ENCODE measurements at regions not wholly inside any gene's neighbourhood (a gene's known extent, or its start where the extent isn't known, plus 50 kb on each side); places are given as distances from the start of the nearest gene placed in this dataset.

GRCh38 chr2:181317511-181317910 is 139.7 kb upstream of the ITGA4 start:
- Histone ChIP-seq H3K4me3 (ENCODE audit: low read depth, low read length) (no peak overlapping the region), H4K91ac (ENCODE audit: low read depth, low read length) (no peak overlapping the region), H2AFZ (ENCODE audit: insufficient read depth, low read length, poor library complexity) (no peak overlapping the region), H2BK12ac (ENCODE audit: low read length) (no peak overlapping the region), H3K4ac (ENCODE audit: low read depth, low read length) (no peak overlapping the region), H3K9ac (ENCODE audit: low read length) (no peak overlapping the region), H4K8ac (ENCODE audit: low read depth, low read length) (no peak overlapping the region), H3K27me3 (ENCODE audit: insufficient read depth, low read length) (no peaks in the 10 kb centered on the region), H3K4me2 (ENCODE audit: low read length) (no peak overlapping the region), H3K27ac (ENCODE audit: low read depth, low read length) (no peak overlapping the region), H3K36me3 (ENCODE audit: control insufficient read depth in 1 of 2, insufficient read depth in 2 of 2, low read length in 2 of 2) (no peaks in the 10 kb centered on the region), H2BK5ac (ENCODE audit: low read depth, low read length, poor library complexity) (no peak overlapping the region), H3K9me3 (ENCODE audit: insufficient read depth, low read depth, low read length) (no peaks in the 10 kb centered on the region), H3K14ac (ENCODE audit: low read length) (no peak overlapping the region), H2AK5ac (ENCODE audit: low read length) (no peak overlapping the region), H3K23ac (ENCODE audit: low read length) (no peak overlapping the region), H3K79me1 (ENCODE audit: low read length) (no peaks in the 10 kb centered on the region), H3K79me2 (ENCODE audit: control insufficient read depth, insufficient read depth, low read length, poor library complexity) (no peaks in the 10 kb centered on the region), H3K18ac (ENCODE audit: low read length) (no peak overlapping the region), H2BK120ac (ENCODE audit: insufficient read depth, low read length, poor library complexity) (no peak overlapping the region), H3K4me1 (ENCODE audit: control insufficient read depth in 1 of 2, insufficient read depth in 2 of 2, low read length in 2 of 2) (no peaks in the 10 kb centered on the region), H4K12ac (ENCODE audit: low read depth, low read length) (no peak overlapping the region)
- no CpG with 5 or more reads among the region's 3 CpGs for WGBS (ENCODE audit: extremely low coverage, insufficient coverage, insufficient read length)
- no peak for DNase-seq

- no peaks in the 10 kb centered on the region for H3K4me1 ChIP-seq (ENCODE audit: control insufficient read depth in 1 of 2, insufficient read depth in 2 of 2, low read length in 2 of 2)
- H3K23ac ChIP-seq (ENCODE audit: low read length), result no peak overlapping the region
- no peak overlapping the region for H2AFZ ChIP-seq (ENCODE audit: insufficient read depth, low read length, poor library complexity)
- no peak overlapping the region for H4K91ac ChIP-seq (ENCODE audit: low read depth, low read length)
- H3K27ac ChIP-seq (ENCODE audit: low read depth, low read length), result no peak overlapping the region
- H3K79me1 ChIP-seq (ENCODE audit: low read length), result no peaks in the 10 kb centered on the region
- DNase-seq, result peak in 1 of 2 donors; percentile 16
- H3K18ac ChIP-seq (ENCODE audit: low read length), result no peak overlapping the region
- H3K4me2 ChIP-seq (ENCODE audit: low read length), result no peak overlapping the region
- H3K4me3 ChIP-seq (ENCODE audit: low read depth, low read length), result no peak overlapping the region
- no peak overlapping the region for H4K12ac ChIP-seq (ENCODE audit: low read depth, low read length)
- H2BK120ac ChIP-seq (ENCODE audit: insufficient read depth, low read length, poor library complexity), result no peak overlapping the region
- H3K9ac ChIP-seq (ENCODE audit: low read length), result no peak overlapping the region
- no peak overlapping the region for H4K8ac ChIP-seq (ENCODE audit: low read depth, low read length)
- H3K79me2 ChIP-seq (ENCODE audit: control insufficient read depth, insufficient read depth, low read length, poor library complexity), result no peaks in the 10 kb centered on the region
- no peak overlapping the region for H3K14ac ChIP-seq (ENCODE audit: low read length)
- H2BK12ac ChIP-seq (ENCODE audit: low read length), result no peak overlapping the region
- H2AK5ac ChIP-seq (ENCODE audit: low read length), result no peak overlapping the region
- H2BK5ac ChIP-seq (ENCODE audit: low read depth, low read length, poor library complexity), result no peak overlapping the region
- H3K9me3 ChIP-seq (ENCODE audit: insufficient read depth, low read depth, low read length), result no peaks in the 10 kb centered on the region
- no peaks in the 10 kb centered on the region for H3K36me3 ChIP-seq (ENCODE audit: control insufficient read depth in 1 of 2, insufficient read depth in 2 of 2, low read length in 2 of 2)
- no peak overlapping the region for H3K4ac ChIP-seq (ENCODE audit: low read depth, low read length)
- no CpG with 5 or more reads among the region's 3 CpGs for WGBS (ENCODE audit: extremely low coverage, insufficient coverage, insufficient read length)
- H3K27me3 ChIP-seq (ENCODE audit: insufficient read depth, low read length), result no peaks in the 10 kb centered on the region
Observed at GRCh38 chr2:181318504-181319280, 138.5 kb upstream of the ITGA4 start.

GRCh38 chr2:181319286-181319685 is 137.9 kb upstream of the ITGA4 start:
- Histone ChIP-seq H3K27ac (ENCODE audit: low read depth, low read length) (no peak overlapping the region), H2BK120ac (ENCODE audit: insufficient read depth, low read length, poor library complexity) (no peak overlapping the region), H3K36me3 (ENCODE audit: control insufficient read depth in 1 of 2, insufficient read depth in 2 of 2, low read length in 2 of 2) (no peaks in the 10 kb centered on the region), H3K9me3 (ENCODE audit: insufficient read depth, low read depth, low read length) (no peaks in the 10 kb centered on the region), H3K4me2 (ENCODE audit: low read length) (no peak overlapping the region), H3K79me1 (ENCODE audit: low read length) (no peaks in the 10 kb centered on the region), H3K4me3 (ENCODE audit: low read depth, low read length) (no peak overlapping the region), H2BK5ac (ENCODE audit: low read depth, low read length, poor library complexity) (no peak overlapping the region), H2AFZ (ENCODE audit: insufficient read depth, low read length, poor library complexity) (no peak overlapping the region), H2AK5ac (ENCODE audit: low read length) (no peak overlapping the region), H4K8ac (ENCODE audit: low read depth, low read length) (no peak overlapping the region), H4K91ac (ENCODE audit: low read depth, low read length) (no peak overlapping the region), H3K23ac (ENCODE audit: low read length) (no peak overlapping the region), H3K4me1 (ENCODE audit: control insufficient read depth in 1 of 2, insufficient read depth in 2 of 2, low read length in 2 of 2) (no peaks in the 10 kb centered on the region), H3K9ac (ENCODE audit: low read length) (no peak overlapping the region), H3K27me3 (ENCODE audit: insufficient read depth, low read length) (no peaks in the 10 kb centered on the region), H3K79me2 (ENCODE audit: control insufficient read depth, insufficient read depth, low read length, poor library complexity) (no peaks in the 10 kb centered on the region), H3K4ac (ENCODE audit: low read depth, low read length) (no peak overlapping the region), H4K12ac (ENCODE audit: low read depth, low read length) (no peak overlapping the region), H3K18ac (ENCODE audit: low read length) (no peak overlapping the region), H2BK12ac (ENCODE audit: low read length) (no peak overlapping the region), H3K14ac (ENCODE audit: low read length) (no peak overlapping the region)
- DNase-seq, result no peak

- WGBS (ENCODE audit: extremely low coverage, insufficient coverage, insufficient read length), result 100% methylated on average over 1 of the region's 2 CpGs
- DNase-seq, result no peak
- Histone ChIP-seq H3K23ac (ENCODE audit: low read length) (no peak overlapping the region), H4K12ac (ENCODE audit: low read depth, low read length) (no peak overlapping the region), H3K27ac (ENCODE audit: low read depth, low read length) (no peak overlapping the region), H2AK5ac (ENCODE audit: low read length) (no peak overlapping the region), H3K79me1 (ENCODE audit: low read length) (no peaks in the 10 kb centered on the region), H3K79me2 (ENCODE audit: control insufficient read depth, insufficient read depth, low read length, poor library complexity) (no peaks in the 10 kb centered on the region), H2BK12ac (ENCODE audit: low read length) (no peak overlapping the region), H2BK120ac (ENCODE audit: insufficient read depth, low read length, poor library complexity) (no peak overlapping the region), H3K4me3 (ENCODE audit: low read depth, low read length) (no peak overlapping the region), H3K9me3 (ENCODE audit: insufficient read depth, low read depth, low read length) (no peaks in the 10 kb centered on the region), H3K4ac (ENCODE audit: low read depth, low read length) (no peak overlapping the region), H3K9ac (ENCODE audit: low read length) (no peak overlapping the region), H2AFZ (ENCODE audit: insufficient read depth, low read length, poor library complexity) (no peak overlapping the region), H4K91ac (ENCODE audit: low read depth, low read length) (no peak overlapping the region), H3K18ac (ENCODE audit: low read length) (no peak overlapping the region), H3K14ac (ENCODE audit: low read length) (no peak overlapping the region), H3K27me3 (ENCODE audit: insufficient read depth, low read length) (no peaks in the 10 kb centered on the region), H3K4me1 (ENCODE audit: control insufficient read depth in 1 of 2, insufficient read depth in 2 of 2, low read length in 2 of 2) (no peaks in the 10 kb centered on the region), H3K36me3 (ENCODE audit: control insufficient read depth in 1 of 2, insufficient read depth in 2 of 2, low read length in 2 of 2) (no peaks in the 10 kb centered on the region), H3K4me2 (ENCODE audit: low read length) (no peak overlapping the region), H2BK5ac (ENCODE audit: low read depth, low read length, poor library complexity) (no peak overlapping the region), H4K8ac (ENCODE audit: low read depth, low read length) (no peak overlapping the region)
Observed at GRCh38 chr2:181320638-181321037, 136.5 kb upstream of the ITGA4 start.
